HG02763 (cell line): ENCODE measurements at regions not wholly inside any gene's neighbourhood (a gene's known extent, or its start where the extent isn't known, plus 50 kb on each side); places are given as distances from the start of the nearest gene placed in this dataset.

ENCODE experiments used
- ATAC-seq: cut with Tn5 transposase; IDR thresholded peaks from one replicate; pipeline ENCODE4 v1.9.1; 2021; ENCODE audit warnings: mild to moderate bottlenecking, moderate library complexity; ENCODE audit not compliant: unreplicated experiment

DNA sequence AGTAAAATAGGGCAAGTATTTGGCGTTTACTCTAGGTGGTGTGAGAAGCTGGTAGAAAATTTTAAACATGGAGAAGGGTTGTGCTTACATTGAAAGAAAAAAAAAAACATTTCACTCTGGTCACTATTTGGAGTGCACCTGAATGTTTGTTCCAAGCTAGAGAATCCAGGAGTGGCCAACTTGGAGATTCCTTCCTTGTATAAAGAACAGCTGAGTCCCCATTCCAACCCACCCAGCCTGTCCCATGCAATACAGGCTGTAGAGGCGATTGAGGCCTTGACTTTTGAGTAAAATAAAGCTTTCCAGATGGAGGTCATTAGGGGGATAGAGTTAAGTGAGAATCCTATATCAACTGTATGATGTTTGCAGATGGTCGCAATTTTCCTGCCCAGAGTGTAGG lies 203.8 kb upstream of the SYT4 start:
- no peak for ATAC-seq

GRCh38 chr18:43482136-43482535 lies 204.8 kb upstream of the SYT4 start:
- ATAC-seq = no peak

GRCh38 chr18:43482600-43482999 lies 205.3 kb upstream of the SYT4 start:
- no peak for ATAC-seq

- ATAC-seq = no peak
Measured at GRCh38 chr18:43484710-43485109, 207.4 kb upstream of the SYT4 start.

DNA sequence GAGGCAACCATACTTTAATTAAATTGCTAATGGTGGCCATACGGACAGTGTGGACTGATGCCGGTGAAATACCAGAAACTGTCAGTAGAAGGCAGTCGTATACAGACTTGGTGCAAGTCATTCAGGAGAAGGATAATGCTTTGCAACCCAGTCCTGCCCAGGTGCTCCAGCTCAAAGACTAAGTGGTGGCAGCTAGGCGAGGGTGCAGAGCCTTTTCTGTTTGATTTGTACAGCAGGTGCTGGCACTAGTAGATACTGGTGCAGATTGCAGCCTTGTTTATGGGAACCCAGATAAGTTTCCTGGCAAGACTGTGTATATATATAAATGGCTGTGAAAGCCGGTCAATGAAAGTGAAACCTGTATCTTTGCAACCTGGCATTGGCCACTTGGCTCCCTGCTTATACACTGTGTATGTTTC lies 208.3 kb upstream of the SYT4 start:
- ATAC-seq = no peak

GRCh38 chr18:43486462-43486861 lies 209.2 kb upstream of the SYT4 start:
- no peak for ATAC-seq

DNA sequence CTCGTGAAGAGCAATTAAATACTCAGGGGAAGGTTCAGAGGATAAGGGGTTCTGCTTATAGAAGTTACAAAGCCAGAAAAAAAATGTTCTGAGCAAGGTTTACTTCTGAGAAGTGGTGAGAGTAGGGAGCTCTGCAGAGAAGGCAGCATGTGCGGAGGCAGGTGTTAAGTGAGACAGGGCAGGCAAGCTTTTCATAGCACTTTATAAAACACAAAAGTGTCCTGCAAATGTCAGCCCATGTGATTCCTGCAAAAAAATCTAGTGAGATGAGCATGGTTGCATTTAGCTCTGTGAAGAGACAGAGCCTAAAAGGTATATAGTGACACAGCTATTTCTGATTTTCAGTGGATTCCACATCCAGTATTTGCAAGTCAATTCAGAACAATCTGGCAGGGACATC lies 223.8 kb upstream of the SYT4 start:
- no peak for ATAC-seq

- no peak for ATAC-seq
Measured at GRCh38 chr18:43506935-43507334, 229.6 kb upstream of the SYT4 start.

DNA sequence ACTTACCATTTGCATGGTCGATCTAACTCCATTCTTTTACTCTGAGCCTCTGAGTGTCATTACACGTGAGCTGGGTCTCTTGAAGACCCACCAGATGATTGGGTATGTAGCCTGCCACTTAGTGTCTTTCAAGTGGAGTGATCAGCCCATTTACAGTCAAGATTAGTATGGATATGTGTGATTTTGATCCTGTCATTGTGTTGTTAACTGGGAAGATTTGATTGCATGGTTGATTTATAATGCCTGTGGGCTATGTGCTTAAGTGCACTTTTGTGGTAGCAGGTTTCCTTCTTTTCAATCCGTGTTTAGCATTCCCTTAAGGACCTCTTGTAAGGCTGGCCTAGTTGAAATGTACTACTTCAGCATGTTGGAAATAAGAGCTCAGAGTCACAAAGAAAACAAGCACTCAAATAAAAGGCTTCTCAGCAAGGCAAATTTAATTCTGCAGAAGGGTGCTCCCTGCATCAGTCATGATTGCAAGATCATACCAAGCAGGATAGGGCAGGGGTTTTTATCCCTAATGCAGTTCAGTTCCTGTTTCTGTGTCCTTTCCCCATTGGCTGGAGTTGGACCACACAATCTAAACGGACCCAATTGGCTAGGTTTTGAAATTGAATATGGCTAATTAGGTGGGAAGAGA lies 230.7 kb upstream of the SYT4 start:
- no peak for ATAC-seq

DNA sequence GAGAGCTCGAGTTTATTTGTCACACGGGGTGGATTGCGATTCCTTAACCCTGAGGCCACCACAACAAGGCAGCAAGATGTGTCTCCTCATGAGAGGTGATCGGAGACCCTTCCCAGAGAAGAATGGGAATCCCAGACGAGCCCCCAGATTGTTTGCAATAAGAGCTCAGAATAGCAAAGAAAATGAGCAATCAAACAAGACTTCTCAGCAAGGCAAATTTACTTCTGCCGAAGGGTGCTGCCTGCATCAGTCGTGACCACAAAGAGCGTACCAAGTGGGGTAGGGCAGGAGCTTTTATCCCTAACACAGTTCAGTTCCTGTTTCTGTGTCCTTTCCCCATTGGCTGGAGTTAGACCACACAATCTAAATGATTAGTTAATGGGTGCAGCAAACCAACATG lies 237.5 kb upstream of the SYT4 start:
- no peak for ATAC-seq

- ATAC-seq = no peak
Measured at GRCh38 chr18:43515481-43515880, 238.2 kb upstream of the SYT4 start.

DNA sequence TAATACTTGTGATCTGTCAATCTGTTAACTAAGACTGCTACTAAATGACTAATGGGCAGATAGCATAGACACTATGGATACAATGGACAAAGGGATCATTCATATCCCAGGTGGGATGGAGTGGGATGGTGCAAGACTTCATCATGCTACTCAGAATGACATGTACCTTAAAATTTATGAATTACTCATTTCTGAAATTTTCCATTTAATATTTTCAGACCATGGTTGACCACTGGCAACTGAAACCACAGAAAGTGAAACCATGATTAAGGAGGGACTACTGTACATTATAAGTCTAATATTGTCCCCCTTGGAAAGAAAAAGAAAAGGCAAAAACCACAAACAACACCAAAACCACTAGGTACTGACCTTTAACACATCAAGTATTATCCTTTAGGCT lies 247.0 kb upstream of the SYT4 start:
- no peak for ATAC-seq

DNA sequence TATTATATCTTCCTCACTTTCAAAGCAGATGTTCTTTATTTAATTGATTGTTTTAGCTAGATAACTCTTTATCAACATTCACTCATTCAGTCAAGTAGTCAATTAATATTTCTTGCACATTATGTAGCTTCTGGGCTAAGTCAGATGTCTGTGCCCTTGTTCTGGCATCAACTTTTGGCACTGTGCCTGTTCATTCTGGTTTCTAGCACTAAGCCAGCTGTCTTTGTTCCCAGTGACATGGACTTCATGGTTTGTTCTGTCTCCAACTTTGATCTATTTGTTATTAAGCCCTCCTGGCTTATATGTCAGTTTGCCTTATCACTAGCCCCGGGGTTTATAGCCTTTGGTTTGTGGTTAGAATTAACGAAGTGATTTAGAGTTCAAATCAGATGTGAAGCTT lies 247.9 kb upstream of the SYT4 start:
- no peak for ATAC-seq

GRCh38 chr18:43526426-43527145 lies 249.3 kb upstream of the SYT4 start:
- ATAC-seq = no peak

GRCh38 chr18:43531438-43531837 lies 254.1 kb upstream of the SYT4 start:
- ATAC-seq = no peak

DNA sequence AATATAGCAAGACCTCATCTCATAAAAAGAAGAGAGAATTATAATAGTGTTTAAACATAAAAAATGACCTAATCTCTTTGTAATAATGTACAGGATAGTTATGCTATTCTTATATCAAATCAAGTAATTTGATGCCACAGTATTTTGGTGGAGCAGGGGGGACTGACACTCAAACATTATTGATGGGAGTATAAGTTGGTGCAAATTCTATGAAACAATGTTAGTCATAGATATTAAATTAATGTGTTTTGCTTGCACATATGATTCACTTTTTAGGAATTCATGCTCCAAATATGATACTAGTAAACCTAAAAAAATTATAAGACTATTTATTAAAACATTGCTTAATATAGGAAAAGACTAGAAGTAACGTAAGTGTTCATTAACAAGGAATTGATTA lies 256.1 kb upstream of the SYT4 start:
- no peak for ATAC-seq

- no peak for ATAC-seq
Measured at GRCh38 chr18:43534511-43534910, 257.2 kb upstream of the SYT4 start.

GRCh38 chr18:43539862-43540261 lies 262.6 kb upstream of the SYT4 start:
- ATAC-seq = no peak

- ATAC-seq = no peak
Measured at GRCh38 chr18:43542016-43542415, 264.7 kb upstream of the SYT4 start.

GRCh38 chr18:43543236-43543635 lies 265.9 kb upstream of the SYT4 start:
- no peak for ATAC-seq

DNA sequence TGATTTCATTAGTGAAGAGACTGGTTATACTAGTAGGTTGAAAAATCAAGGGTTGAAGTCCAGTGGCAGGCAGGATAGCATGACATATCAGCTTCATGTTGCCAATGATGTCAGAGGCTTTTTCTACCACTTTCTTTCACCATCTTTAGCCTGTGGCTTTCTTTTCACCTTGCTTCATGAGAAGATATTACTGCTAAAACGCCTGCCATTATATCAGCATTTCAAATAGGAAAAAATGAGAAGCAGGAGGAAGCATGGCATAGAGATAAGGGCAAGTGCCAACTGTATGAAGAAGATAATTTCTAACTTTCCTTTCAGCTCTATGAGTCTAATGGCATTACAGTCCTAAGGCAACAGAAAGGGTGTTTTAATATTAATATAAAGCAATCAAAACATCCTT lies 270.2 kb upstream of the SYT4 start:
- ATAC-seq = no peak

GRCh38 chr18:43559507-43559906 lies 282.2 kb upstream of the SYT4 start:
- no peak for ATAC-seq

DNA sequence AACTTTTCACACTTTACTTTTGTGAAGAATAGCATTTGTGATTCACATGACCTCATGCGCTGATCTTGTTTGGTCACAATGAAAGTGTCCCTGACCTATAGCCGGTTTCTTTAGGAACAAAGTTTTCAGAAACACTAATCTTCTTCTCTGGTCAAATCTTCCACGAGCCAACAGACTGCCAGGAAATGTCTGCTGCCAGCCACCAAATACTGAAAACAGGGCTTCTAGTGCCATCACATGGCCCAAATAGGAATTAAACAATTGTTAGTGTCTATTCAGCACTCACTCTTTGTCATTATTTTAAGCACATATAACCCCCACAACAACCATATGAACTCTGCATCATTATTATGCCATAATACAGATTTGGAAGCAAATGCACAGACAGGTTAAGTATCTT lies 286.5 kb upstream of the SYT4 start:
- no peak for ATAC-seq
